Loucy (cell line): ENCODE measurements at regions not wholly inside any gene's neighbourhood (a gene's known extent, or its start where the extent isn't known, plus 50 kb on each side); places are given as distances from the start of the nearest gene placed in this dataset.

Experiments
- H2AFZ ChIP-seq: fragments of 200-600 bp; sonication (generic); 2 replicates; pipeline ENCODE4 v1.6.0; 2016; ENCODE audit warnings: antibody characterized with exemption, mild to moderate bottlenecking, low read length, moderate library complexity
- H3F3A ChIP-seq: fragments of 200-600 bp; 2 replicates; pipeline ENCODE4 v1.6.0; 2016; ENCODE audit warnings: antibody characterized with exemption, low read depth, mild to moderate bottlenecking
- H3K27me3 ChIP-seq: fragments of 200-600 bp; sonication (generic); 2 replicates; pipeline ENCODE4 v1.6.1; 2014; ENCODE audit warnings: low read length, mild to moderate bottlenecking; ENCODE audit not compliant: insufficient read depth, poor library complexity, severe bottlenecking
- H3K36me3 ChIP-seq: fragments of 200-600 bp; sonication (generic); 2 replicates; pipeline ENCODE4 v1.6.1; 2016; ENCODE audit warnings: low read length; ENCODE audit not compliant: insufficient read depth
- H3K4me1 ChIP-seq: fragments of 200-600 bp; sonication (generic); 2 replicates; pipeline ENCODE4 v1.5.1; 2014; ENCODE audit warnings: low read length, mild to moderate bottlenecking; ENCODE audit not compliant: insufficient read depth, poor library complexity, severe bottlenecking
- H3K4me2 ChIP-seq: fragments of 200-600 bp; sonication (generic); 2 replicates; pipeline ENCODE4 v1.6.0; 2014; ENCODE audit warnings: antibody characterized with exemption, low read length, low read depth, mild to moderate bottlenecking; ENCODE audit not compliant: poor library complexity, severe bottlenecking
- H3K4me3 ChIP-seq: fragments of 200-600 bp; sonication (generic); 2 replicates; pipeline ENCODE4 v1.5.1; 2014; ENCODE audit warnings: low read length, mild to moderate bottlenecking, mixed read lengths; ENCODE audit not compliant: poor library complexity, severe bottlenecking
- H3K79me2 ChIP-seq: fragments of 200-600 bp; sonication (generic); 2 replicates; pipeline ENCODE4 v1.6.1; 2014; ENCODE audit warnings: low read length; ENCODE audit not compliant: insufficient read depth
- H3K9ac ChIP-seq: fragments of 200-600 bp; sonication (generic); 2 replicates; pipeline ENCODE4 v1.6.0; 2014; ENCODE audit warnings: mild to moderate bottlenecking, low read depth, low read length, moderate library complexity; ENCODE audit not compliant: poor library complexity, severe bottlenecking
- H3K9me2 ChIP-seq: fragments of 200-600 bp; sonication (generic); replicated peaks from 2 replicates; pipeline ENCODE4 v1.6.1; 2016; ENCODE audit warnings: low read depth, low read length, mixed read lengths
- H3K9me3 ChIP-seq: fragments of 200-600 bp; sonication (generic); 2 replicates; pipeline ENCODE4 v1.6.1; 2014; ENCODE audit warnings: mild to moderate bottlenecking, antibody characterized with exemption, low read length, low read depth; ENCODE audit not compliant: insufficient read depth
- H4K20me1 ChIP-seq: fragments of 200-600 bp; sonication (generic); 2 replicates; pipeline ENCODE4 v1.6.0; 2014; ENCODE audit warnings: antibody characterized with exemption, low read length, mild to moderate bottlenecking; ENCODE audit not compliant: insufficient read depth, poor library complexity, severe bottlenecking
- CTCF ChIP-seq: fragments of 200-600 bp; sonication (generic); conservative IDR thresholded peaks from 2 replicates; pipeline ENCODE4 v1.5.1; 2014; ENCODE audit warnings: mild to moderate bottlenecking, antibody characterized with exemption, low read length
- EZH2phosphoT487 ChIP-seq: fragments of 200-600 bp; IDR thresholded peaks from 2 replicates; pipeline ENCODE4 v1.6.1; 2018; ENCODE audit warnings: antibody characterized with exemption, mild to moderate bottlenecking, moderate library complexity, borderline replicate concordance

GRCh38 chr2:58620896-58621295, 379.8 kb upstream of the FANCL start:
- Histone ChIP-seq H3K9ac (no peak overlapping the region), H3K27me3 (no peaks in the 10 kb centered on the region), H3K4me2 (no peak overlapping the region)

DNA sequence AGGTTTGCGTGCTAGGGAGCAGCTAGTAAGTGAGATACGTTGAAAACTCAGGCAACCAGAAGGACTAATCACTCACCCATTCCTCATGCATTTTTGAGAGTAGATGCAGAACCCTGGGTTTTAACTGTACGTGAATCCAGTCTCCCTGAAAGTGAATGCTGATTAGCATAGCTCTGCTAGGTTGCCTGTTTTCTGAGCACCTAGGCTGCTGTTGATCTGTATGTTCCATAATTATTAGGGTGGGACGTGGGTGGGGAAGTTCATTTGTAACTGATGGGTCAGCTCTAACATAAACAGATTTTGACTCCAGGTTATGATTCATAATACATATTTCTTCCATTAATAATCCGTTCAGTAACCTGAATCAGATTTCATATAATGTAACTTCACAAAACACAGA, 379.0 kb upstream of the FANCL start:
- no peak overlapping the region for H3K4me2 ChIP-seq
- TF ChIP-seq CTCF, result no peak
- TF ChIP-seq EZH2phosphoT487, result no peak
- H3K9me2 ChIP-seq, result no peaks in the 10 kb centered on the region
- H3F3A ChIP-seq, result no peaks in the 10 kb centered on the region
- no peak overlapping the region for H3K9ac ChIP-seq
- no peaks in the 10 kb centered on the region for H4K20me1 ChIP-seq
- H3K9me3 ChIP-seq, result no peaks in the 10 kb centered on the region
- no peak overlapping the region for H3K4me3 ChIP-seq
- H2AFZ ChIP-seq, result no peak overlapping the region
- peaks cover 2% of the 10 kb centered on the region for H3K4me1 ChIP-seq
- H3K36me3 ChIP-seq, result no peaks in the 10 kb centered on the region
- no peaks in the 10 kb centered on the region for H3K79me2 ChIP-seq
- no peaks in the 10 kb centered on the region for H3K27me3 ChIP-seq

More at GRCh38 chr2:58620896-58621295, 379.8 kb upstream of the FANCL start:
- Histone ChIP-seq H3F3A (no peaks in the 10 kb centered on the region), H3K36me3 (no peaks in the 10 kb centered on the region), H4K20me1 (no peaks in the 10 kb centered on the region), H2AFZ (no peak overlapping the region), H3K9me3 (no peaks in the 10 kb centered on the region), H3K9me2 (no peaks in the 10 kb centered on the region), H3K4me1 (no peaks in the 10 kb centered on the region), H3K79me2 (no peaks in the 10 kb centered on the region), H3K4me3 (no peak overlapping the region)
- no peak for TF ChIP-seq EZH2phosphoT487
- TF ChIP-seq CTCF, result no peak

DNA sequence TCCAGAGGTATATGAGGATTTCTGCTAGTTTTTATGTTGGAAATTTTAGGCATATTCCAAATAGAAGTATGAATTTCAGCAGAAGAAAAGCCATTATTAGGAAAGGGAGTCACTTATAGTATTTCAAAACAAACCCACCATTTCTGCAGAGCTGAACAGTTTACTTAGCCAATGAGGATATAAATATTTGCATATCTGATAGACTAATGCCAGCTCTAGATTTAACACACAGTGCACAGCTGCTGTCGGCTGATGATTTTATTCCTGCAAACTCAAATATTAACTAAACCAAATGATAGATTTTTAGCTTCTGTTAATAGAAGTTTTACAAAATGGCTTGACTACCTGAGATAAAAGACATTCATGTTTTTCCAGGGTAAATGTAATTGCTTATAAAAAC, 375.8 kb upstream of the FANCL start:
- no peak for TF ChIP-seq EZH2phosphoT487
- no peak for TF ChIP-seq CTCF
- no peak overlapping the region for H3K9ac ChIP-seq
- no peak overlapping the region for H3K4me2 ChIP-seq

More for the DNA sequence above, 375.8 kb upstream of the FANCL start:
- H3K4me3 ChIP-seq, result no peak overlapping the region
- H3K4me1 ChIP-seq, result peaks cover 12% of the 10 kb centered on the region
- no peaks in the 10 kb centered on the region for H3K9me2 ChIP-seq
- H3K27me3 ChIP-seq, result no peaks in the 10 kb centered on the region
- no peaks in the 10 kb centered on the region for H3K36me3 ChIP-seq
- H4K20me1 ChIP-seq, result no peaks in the 10 kb centered on the region
- H2AFZ ChIP-seq, result no peak overlapping the region
- no peaks in the 10 kb centered on the region for H3K9me3 ChIP-seq
- H3F3A ChIP-seq, result no peaks in the 10 kb centered on the region
- no peaks in the 10 kb centered on the region for H3K79me2 ChIP-seq
